ENCODE measurements at regions not wholly inside any gene's neighbourhood (a gene's known extent, or its start where the extent isn't known, plus 50 kb on each side); places are given as distances from the start of the nearest gene placed in this dataset.

DNA sequence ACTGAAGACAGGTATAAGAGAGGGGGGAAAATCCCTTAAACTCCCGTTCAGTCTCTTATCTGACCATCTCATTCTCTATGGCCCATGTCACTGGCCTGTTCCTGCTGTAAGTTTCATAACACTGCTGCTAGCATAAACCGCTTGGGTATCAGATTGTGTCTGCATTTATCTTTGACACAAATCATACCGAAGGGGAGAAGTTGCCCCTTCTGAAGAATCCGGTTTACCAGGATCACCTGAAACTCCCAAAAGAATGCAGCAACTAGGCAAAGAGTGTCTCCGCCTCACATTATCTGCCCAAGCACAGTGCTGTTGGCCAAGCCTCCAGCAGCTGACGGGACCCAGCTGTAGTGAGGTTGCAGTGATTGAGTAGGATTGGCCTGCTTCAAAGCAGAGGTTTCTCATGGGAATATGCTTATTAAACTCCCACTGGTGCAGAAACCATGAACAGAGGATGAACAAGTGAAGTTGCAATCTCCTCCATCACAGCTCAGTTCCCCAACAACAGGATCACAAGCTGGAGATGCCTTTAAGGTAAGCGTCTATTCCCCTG is 71.3 kb upstream of the PUDP start:
- intact Hi-C loops (cut with DNase I): no loop called here
- TF ChIP-seq, protein P1, sequence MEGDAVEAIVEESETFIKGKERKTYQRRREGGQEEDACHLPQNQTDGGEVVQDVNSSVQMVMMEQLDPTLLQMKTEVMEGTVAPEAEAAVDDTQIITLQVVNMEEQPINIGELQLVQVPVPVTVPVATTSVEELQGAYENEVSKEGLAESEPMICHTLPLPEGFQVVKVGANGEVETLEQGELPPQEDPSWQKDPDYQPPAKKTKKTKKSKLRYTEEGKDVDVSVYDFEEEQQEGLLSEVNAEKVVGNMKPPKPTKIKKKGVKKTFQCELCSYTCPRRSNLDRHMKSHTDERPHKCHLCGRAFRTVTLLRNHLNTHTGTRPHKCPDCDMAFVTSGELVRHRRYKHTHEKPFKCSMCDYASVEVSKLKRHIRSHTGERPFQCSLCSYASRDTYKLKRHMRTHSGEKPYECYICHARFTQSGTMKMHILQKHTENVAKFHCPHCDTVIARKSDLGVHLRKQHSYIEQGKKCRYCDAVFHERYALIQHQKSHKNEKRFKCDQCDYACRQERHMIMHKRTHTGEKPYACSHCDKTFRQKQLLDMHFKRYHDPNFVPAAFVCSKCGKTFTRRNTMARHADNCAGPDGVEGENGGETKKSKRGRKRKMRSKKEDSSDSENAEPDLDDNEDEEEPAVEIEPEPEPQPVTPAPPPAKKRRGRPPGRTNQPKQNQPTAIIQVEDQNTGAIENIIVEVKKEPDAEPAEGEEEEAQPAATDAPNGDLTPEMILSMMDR (IDR thresholded peaks at IDR 0.05): no peak
- Histone ChIP-seq H3K4me3 (no peak overlapping the region), H3K36me3 (no peaks in the 10 kb centered on the region), H3K27ac (no peak overlapping the region), H3K4me1 (no peaks in the 10 kb centered on the region), H3K9me3 (no peaks in the 10 kb centered on the region), H3K27me3 (no peaks in the 10 kb centered on the region)
- 67% methylated on average over 7 of the region's 7 CpGs for WGBS, 2 donors
- ATAC-seq: no peak
- DNase-seq: no peak

DNA sequence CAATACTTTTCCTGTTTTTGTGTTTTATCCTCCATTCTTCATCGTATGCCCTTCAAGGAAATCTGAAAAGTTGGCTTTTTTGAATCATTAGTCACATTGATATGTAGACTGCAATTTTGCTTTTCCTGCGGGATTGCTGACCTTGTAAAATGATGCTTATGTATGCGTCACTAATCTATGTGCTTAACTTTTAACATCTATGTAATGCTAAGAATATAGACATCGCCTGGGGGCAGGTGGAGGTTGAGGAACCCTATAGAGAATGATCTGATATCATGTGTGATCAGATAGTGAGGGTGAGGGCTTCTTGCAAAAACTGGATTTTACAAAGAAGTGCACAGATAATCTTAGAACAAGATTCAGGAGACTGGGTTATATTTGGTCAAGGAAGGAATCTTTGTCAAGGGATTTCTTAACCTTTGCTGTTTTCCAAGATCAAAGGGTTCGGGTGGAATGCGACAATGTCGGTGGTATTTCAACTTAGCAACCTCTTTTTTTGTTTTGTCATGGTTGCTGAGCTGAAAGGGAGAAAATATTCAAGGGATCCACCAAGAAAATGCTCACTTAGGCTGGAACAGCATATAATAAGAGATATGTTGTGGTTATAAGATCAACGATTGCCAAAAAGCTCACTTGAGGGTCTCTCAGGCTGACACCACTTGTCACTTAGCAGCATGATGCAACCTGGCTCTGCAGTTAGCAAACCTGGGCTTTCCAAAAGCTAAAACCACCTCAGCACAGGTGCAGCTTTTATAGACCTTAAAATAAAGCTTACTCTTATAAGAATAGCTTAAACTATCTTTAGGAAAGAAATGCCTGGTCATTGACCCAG is 70.6 kb upstream of the PUDP start:
- Histone ChIP-seq H3K36me3 (no peaks in the 10 kb centered on the region), H3K4me3 (no peak overlapping the region), H3K27ac (no peak overlapping the region), H3K4me1 (no peaks in the 10 kb centered on the region), H3K27me3 (no peaks in the 10 kb centered on the region), H3K9me3 (no peaks in the 10 kb centered on the region)
- DNase-seq (no peak), ATAC-seq (no peak)
- TF ChIP-seq, protein P1 (IDR thresholded peaks at IDR 0.05): no peak
- intact Hi-C loops (cut with DNase I): no loop called here
- 86 to 89% methylated on average over 8 of the region's 8 CpGs for WGBS, 2 donors

DNA sequence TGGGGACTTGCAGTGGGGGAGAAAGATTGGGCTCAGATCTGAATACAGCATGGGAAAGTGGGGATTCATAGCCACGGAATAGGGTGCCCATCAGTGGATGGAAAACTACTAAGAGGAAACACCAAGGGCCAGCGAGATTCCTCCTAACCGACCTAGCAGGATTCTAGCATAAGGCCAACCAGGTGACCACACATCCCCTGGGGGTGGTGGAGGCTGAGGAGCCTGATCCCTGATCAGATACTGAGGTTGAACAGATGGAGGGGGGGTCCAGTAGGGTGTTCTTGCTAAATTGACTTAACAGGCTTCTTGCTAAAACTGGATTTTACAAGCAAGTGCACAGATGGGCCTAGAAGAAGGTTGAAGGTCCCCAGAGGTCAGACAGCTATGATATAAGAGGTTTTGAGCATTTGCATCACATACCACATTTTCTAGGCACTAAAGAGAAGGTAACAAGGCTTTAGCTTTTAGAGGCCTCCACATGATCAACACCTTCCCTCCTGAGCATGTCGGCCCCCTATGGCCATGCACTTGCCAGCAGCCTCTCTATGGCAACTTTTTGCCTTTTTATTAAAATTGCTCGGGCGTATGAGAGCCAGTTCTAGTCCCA is 69.1 kb upstream of the PUDP start:
- DNase-seq: no peak
- no peak overlapping the region for H3K27ac ChIP-seq
- 95 to 99% methylated on average over 6 of the region's 6 CpGs for WGBS, 2 donors
- intact Hi-C loops (cut with DNase I): no loop called here
- no peaks in the 10 kb centered on the region for H3K36me3 ChIP-seq
- no peaks in the 10 kb centered on the region for H3K9me3 ChIP-seq
- no peak overlapping the region for H3K4me3 ChIP-seq
- no peaks in the 10 kb centered on the region for H3K4me1 ChIP-seq
- H3K27me3 ChIP-seq: no peaks in the 10 kb centered on the region
- TF ChIP-seq, protein P1 (IDR thresholded peaks at IDR 0.05): no peak
- no peak for ATAC-seq

DNA sequence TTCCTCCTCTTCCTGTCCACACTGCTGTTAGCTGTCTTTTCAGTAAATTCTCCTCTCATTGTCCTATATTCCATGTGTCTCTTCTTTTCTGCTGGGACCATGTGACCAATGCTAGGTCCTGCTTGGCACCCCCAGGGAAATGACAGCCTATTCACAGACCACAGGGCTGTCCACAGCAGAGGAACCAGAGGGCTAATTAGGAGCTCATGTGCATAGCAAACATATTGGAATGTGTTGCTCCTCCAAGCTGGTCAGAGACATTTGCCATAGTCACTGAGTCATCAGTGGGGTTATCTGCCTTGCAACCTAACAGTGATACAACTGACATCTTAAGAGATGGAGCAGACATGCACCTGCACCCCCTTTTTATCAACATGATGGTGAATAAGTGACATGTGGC is 67.9 kb upstream of the PUDP start:
- Histone ChIP-seq H3K9me3 (no peaks in the 10 kb centered on the region), H3K4me3 (no peak overlapping the region), H3K27me3 (no peaks in the 10 kb centered on the region), H3K27ac (no peak overlapping the region), H3K4me1 (no peaks in the 10 kb centered on the region), H3K36me3 (no peaks in the 10 kb centered on the region)
- no peak for DNase-seq
- TF ChIP-seq, protein P1 (IDR thresholded peaks at IDR 0.05): no peak
- no peak for ATAC-seq
- intact Hi-C loops (cut with DNase I): no loop called here

Data from heart right ventricle (tissue), 16 donors.